Right ventricle myocardium inferior (tissue), 1 donor: ENCODE measurements at regions not wholly inside any gene's neighbourhood (a gene's known extent, or its start where the extent isn't known, plus 50 kb on each side); places are given as distances from the start of the nearest gene placed in this dataset.
A peak's percentile ranks its signal among the peaks of the same experiment; 100 is the strongest.

Experiments used
- ATAC-seq: fragments of 200-7000 bp; cut with Tn5 transposase; one replicate; pipeline ENCODE4 v1.9.1; 2020; ENCODE audit warnings: mild to moderate bottlenecking, moderate library complexity
- DNase-seq: peaks from one replicate; pipeline ENCODE4 v3.0.0; 2021; ENCODE audit errors: missing footprints
- intact Hi-C: fragments of 100-400 bp; cut with DNase I; formaldehyde crosslinking; loops from one replicate; pipeline ENCODE4 v1.11.0; 2022
- donor health status: DM: no; HTN: yes; CAD: no; lungs with severe emphysema.

DNA sequence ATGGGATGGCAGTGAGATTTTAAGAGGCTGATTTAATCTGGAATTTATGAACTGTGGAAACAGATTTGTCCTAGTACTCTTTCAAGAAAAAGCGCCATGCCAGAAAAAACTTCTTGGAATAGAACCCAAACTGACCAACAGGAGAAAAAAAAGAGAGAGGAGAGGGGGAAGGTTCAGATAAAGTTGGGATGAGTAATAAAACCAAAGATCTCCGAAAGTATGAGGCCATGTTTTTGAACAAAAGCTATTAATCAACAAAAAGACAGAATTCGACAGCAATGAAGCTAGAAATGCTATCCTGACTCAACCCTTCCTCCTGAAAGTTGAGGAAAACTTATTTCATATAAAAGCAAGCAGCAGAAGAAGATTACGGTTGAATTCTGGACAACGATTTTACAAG lies 135.5 kb downstream of the CEMIP2 start:
- intact Hi-C loops, result loop anchor here (5.0 kb wide), 1 partner anchor 40 kb away; no protein-coding TSS in a partner anchor
- DNase-seq (no peak), ATAC-seq (no peak)

DNA sequence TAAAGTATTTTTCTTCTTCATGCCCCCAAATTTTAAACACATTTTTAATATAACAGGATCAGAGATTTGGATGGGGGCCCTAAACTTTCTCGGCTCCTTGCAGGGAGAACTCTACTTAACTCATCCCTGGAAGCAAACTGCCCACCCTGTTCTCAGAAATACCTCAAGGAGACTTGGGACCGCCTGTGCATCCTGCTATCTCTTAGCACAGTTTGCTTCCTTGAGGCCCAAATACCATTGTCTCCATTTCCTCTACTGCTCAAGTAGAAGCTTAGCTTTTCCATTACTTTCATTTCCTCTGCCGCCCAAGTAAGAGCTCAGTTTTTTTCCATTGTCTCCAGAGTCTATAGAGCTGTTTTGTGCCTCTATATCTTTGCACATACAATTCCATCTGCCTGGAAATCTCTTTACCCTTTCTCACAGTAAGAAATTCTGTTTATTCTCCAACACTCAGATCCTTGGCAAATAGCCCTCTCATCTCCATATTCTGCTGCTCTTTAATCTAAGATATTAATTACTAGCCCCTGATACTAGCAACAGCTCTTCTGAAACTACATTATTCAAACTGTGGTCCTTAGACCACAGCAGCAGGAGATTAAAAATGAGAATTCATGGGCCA lies 137.8 kb downstream of the CEMIP2 start:
- DNase-seq, result no peak
- ATAC-seq, result peak; percentile 31
- intact Hi-C loops, result loop anchor here (5.0 kb wide), 1 partner anchor 42 kb away; no protein-coding TSS in a partner anchor

DNA sequence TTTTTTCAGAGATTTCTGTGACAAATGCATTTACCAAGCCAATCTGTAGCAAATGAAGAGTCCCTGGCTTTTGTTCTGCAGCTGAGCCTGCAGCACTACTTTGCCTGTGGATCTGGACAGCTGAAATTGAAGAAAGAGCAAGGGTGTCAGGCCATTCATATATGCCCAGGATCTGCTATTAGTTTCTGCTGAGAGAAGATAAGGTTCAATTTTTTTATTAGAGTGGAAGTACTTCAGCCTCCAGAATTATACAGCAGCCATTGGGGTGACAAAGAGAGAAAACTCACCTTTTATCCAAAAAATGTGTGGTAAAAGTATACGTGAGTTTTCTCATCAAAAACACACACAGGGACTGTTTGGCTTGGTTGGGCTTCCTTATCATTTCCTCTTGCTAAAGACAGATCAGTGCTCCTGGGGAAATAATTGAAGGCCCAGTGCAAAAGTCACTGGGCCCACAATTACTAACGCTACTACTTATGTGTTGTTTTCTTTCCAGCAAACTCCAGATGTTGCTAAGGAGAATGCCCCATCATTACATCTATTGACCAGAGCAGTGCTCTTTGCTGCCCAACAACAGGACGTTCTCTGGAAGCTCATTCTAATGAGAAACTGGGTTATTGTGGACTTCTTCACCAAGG lies 138.6 kb downstream of the CEMIP2 start:
- DNase-seq, result no peak
- intact Hi-C loops, result loop anchor here (5.0 kb wide), 1 partner anchor 43 kb away; no protein-coding TSS in a partner anchor
- no peak for ATAC-seq

DNA sequence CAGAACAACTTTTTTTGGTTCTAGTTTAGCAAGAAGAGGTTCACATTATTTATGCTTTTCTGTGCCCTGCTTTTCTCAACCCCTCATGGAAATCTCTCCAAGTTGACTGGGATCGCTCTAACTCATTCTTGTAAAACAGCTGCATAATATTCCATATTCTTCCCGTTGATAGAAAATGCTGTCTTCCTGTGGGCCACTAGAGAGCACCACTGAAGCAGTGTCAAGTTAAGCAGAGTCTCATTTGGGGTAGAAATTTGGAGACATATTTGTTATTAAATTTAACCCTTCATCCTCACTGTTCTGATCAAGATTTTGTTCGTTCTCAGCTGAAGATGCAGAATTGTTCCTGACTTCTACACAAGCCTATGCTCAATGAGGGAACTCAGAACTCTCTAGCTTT lies 140.1 kb downstream of the CEMIP2 start:
- intact Hi-C loops, result no loop called here
- DNase-seq, result no peak
- no peak for ATAC-seq

DNA sequence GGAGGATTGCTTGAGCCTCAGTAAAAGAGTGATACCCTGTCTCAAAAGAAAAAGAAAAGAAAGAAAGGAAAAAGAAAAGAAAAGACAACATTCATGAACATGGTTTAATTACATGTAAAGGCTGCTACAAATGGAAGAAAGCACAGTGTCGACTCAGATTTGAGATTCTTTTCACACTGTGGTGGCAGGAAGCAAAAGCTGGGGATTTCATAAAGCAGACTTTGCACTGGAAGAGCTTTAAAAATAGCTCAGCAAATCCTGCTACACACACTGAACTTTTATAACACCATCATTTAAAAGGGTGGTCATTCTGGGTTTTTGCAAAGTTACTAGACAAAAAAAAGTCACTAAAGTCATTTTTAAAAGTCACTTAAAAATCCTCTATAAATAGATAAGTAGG lies 140.8 kb downstream of the CEMIP2 start:
- DNase-seq (no peak), ATAC-seq (no peak)
- intact Hi-C loops, result no loop called here

DNA sequence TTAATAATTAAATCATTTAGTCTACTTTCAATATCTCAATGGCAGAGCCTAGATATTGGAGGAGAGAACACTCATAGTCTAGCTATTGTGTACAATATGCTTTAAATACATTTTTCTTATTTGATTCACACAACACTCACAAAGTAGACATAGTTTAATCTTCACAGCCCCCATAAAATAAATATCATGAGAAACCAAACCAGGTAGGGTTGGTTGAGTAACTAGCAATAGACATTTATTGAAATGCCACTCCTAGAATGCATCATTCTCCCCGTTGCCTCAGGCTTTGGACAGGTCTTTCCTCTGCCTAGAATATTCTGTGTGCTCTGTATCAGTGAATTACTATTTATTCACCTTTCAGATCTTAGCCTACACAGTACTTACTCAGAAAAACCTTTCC lies 141.9 kb downstream of the CEMIP2 start:
- ATAC-seq (no peak), DNase-seq (no peak)
- intact Hi-C loops, result no loop called here

DNA sequence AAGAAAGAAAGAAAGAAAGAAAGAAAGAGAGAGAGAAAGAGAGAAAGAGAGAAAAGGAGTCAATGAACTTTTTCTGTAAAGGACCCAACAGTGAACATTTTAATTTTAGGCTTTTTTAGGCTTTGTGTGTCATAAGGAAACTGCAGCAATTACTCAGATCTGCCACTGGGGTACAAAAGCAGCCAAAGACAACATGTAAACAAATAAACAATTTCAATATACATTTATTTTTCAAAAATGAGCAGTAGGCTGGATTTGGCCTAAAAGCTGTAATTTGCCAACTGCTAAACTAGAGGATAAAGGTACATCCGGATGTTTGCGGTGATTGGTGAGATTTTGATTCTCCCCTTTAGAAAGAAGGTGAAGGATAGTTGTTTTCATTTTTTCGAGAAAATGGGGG lies 143.6 kb downstream of the CEMIP2 start:
- no peak for DNase-seq
- intact Hi-C loops, result no loop called here
- ATAC-seq, result no peak

DNA sequence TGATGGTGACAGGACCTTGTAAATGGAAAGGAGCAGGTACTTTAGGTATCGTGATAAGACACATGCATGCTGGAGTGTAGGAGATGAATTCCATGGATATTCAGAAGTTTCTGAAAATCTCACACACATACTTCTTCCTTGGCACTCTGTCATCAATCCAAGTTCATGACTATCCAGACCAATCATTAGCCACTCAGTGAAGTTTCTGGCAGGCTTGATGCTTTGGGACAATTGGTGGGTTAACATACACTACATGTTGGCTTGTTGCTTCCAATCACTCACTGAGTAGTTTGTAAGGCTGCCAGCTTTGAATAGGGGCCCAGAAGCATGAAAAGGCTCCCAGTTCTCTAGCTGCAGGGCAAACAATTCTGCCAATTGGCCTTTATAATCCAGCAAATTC lies 147.6 kb downstream of the CEMIP2 start:
- no peak for ATAC-seq
- intact Hi-C loops, result no loop called here

GRCh38 chr9:71620331-71620730 lies 148.0 kb downstream of the CEMIP2 start:
- ATAC-seq, result no peak
- DNase-seq, result no peak
- intact Hi-C loops, result no loop called here

More for the DNA sequence above, 147.6 kb downstream of the CEMIP2 start:
- DNase-seq, result no peak

DNA sequence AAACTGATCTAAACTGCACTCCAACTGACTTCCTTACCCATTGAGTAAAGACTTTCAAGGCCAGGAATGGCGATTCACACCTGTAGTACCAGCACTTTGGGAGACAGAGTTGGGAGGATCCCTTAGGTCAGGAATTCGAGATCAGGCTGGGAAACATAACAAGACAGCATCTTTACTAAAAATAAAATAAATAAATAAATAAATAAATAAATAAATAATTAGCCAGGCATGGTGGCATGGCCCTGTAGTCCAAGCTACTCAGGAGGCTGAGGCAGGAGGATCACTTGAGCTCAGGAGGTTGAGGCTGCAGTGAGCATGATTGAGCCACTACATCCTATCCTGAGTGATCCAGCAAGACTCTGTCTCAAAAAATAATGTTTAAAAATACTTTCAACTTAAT lies 148.4 kb downstream of the CEMIP2 start:
- DNase-seq (no peak), ATAC-seq (no peak)
- intact Hi-C loops, result no loop called here

GRCh38 chr9:71614409-71615010 lies 153.8 kb downstream of the CEMIP2 start:
- no peak for ATAC-seq
- intact Hi-C loops, result no loop called here
- no peak for DNase-seq

- intact Hi-C loops, result no loop called here
- ATAC-seq (no peak), DNase-seq (no peak)
Observed at GRCh38 chr9:71612889-71613288, 155.4 kb downstream of the CEMIP2 start.

DNA sequence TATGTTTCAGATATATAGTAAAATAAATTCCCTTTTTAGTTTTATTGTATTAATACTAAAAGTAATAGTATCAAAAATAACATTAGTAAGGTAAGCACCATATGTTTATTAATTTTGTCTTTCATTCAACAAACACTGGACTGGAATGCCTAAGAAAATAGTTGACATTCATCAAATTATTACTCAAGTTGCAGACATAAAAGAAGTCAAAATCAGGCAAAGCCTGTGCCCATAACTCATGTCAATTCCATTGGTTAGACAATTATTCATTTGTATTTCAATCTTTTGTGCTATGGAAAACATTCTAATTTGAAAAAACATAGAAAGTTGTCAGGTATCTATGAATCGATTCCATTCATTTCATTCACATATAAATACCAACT lies 158.9 kb downstream of the CEMIP2 start:
- DNase-seq (no peak), ATAC-seq (no peak)
- intact Hi-C loops, result loop anchor here (5.0 kb wide), 2 partner anchors 108 to 158 kb away; partner anchors contain the start of gene CEMIP2

- DNase-seq (no peak), ATAC-seq (no peak)
- intact Hi-C loops, result loop anchor here (5.0 kb wide), 2 partner anchors 108 to 158 kb away; partner anchors contain the start of gene CEMIP2
Observed at GRCh38 chr9:71608825-71609447, 159.4 kb downstream of the CEMIP2 start.

GRCh38 chr9:71608021-71608420 lies 160.3 kb downstream of the CEMIP2 start:
- ATAC-seq (no peak), DNase-seq (no peak)
- intact Hi-C loops, result loop anchor here (5.0 kb wide), 2 partner anchors 109 to 159 kb away; partner anchors contain the start of gene CEMIP2

- intact Hi-C loops, result loop anchor here (5.0 kb wide), 2 partner anchors 110 to 160 kb away; partner anchors contain the start of gene CEMIP2
- ATAC-seq, result no peak
- no peak for DNase-seq
Observed at GRCh38 chr9:71607461-71607881, 160.8 kb downstream of the CEMIP2 start.

- intact Hi-C loops, result loop anchor here (2.0 to 5.0 kb wide), 3 partner anchors 58 to 163 kb away; partner anchors contain the start of gene CEMIP2
- peak; percentile 84 for DNase-seq
- peak; percentile 68 for ATAC-seq
Observed at GRCh38 chr9:71604197-71605063, 163.9 kb downstream of the CEMIP2 start.

DNA sequence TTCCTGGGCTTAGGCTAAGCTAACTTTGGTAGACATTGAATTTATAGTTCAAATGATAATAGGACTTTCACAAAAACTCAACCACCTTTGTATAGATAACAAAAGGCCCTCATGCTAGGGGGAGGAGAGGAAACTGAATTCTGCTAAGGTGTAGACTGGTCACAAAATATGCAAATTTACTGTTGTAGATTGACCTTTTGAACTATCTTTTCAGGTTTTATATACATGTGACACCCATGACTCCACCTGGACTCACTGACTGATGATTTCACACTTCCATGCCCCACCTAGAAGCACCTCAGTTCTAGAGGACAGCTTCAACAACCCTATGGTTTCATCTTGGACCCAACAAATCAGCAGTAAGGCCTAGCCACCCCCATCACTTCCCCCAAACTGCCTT lies 165.7 kb downstream of the CEMIP2 start:
- ATAC-seq (no peak), DNase-seq (no peak)
- intact Hi-C loops, result no loop called here
